ENCODE measurements at regions not wholly inside any gene's neighbourhood (a gene's known extent, or its start where the extent isn't known, plus 50 kb on each side); places are given as distances from the start of the nearest gene placed in this dataset.
"Not testable (repeated sequence)": the region's sequence is repeated elsewhere in the genome, so short reads cannot be mapped to it uniquely, and the experiment has no call there.

DNA sequence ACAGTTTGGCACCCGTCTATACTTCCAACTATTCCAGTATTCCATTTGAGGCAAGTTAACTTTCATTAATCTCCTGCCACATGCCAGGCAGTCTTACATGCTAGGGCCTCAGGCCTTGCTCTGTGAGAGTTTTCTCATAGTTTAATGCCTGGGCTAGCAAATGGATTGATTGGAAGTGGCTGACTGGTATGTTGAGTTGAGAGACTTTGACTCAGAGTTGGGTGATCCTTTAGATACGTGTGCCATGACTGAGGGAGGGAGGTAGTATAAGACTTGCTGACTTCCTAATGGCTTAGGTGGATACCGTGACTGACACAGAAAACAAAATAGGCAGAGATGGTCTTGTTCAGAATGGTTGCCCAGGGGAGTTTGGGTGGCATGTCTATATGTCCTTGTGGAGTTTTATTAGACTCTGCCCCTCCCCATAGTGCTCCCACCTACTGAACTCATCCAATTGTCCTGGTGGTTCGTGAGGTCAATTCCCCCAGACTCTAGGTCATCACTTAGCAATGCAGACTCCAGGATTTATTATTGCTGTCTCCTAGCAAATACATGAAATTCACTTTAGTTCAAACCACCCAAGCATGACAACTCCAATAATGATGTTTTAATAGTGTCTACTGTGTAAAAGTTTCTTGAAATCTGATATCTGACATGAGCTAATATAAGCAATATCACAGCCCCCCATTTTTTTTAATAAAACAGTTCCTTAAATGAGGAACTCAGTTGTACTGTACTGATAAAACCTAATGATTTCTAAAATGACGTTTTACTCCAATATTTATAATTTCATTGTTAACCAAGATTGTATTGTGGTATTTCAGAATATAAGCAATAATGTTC, 413.9 kb upstream of the MDFIC2 start:
- Mint-ChIP-seq H3K27ac (no peak overlapping the region), H3K4me1 (ENCODE audit: low read depth) (no peaks in the 10 kb centered on the region), H3K27me3 (ENCODE audit: low read depth) (peaks cover 9% of the 10 kb centered on the region), H3K36me3 (ENCODE audit: low read depth) (no peaks in the 10 kb centered on the region), H3K9me3 (no peaks in the 10 kb centered on the region), H3K4me3 (no peak overlapping the region)

GRCh38 chr3:70722018-70722417, 409.6 kb upstream of the MDFIC2 start:
- Mint-ChIP-seq H3K4me3 (no peak overlapping the region), H3K36me3 (ENCODE audit: low read depth) (no peaks in the 10 kb centered on the region), H3K4me1 (ENCODE audit: low read depth) (no peaks in the 10 kb centered on the region), H3K27me3 (ENCODE audit: low read depth) (peaks cover 5% of the 10 kb centered on the region), H3K9me3 (no peaks in the 10 kb centered on the region), H3K27ac (no peak overlapping the region)

DNA sequence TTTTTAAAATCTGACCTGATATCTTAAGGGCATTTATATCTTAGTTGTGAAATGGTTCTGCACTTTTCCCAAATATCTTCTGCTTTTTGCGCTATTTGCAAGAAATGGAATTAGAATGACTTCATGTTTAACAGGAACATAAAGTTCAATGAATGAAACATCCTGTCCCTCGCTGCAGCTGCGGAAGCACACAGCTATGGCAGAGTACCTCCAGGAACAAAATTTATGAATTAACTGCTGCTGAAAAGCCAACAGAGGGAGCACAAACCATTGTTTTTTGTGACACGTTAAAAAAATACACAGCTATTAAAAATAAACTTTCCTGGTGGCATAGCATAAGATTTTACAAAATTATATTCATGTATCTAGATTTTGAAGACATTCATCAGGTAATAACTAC, 404.4 kb upstream of the MDFIC2 start:
- Mint-ChIP-seq H3K4me1 (ENCODE audit: low read depth) (no peaks in the 10 kb centered on the region), H3K9me3 (peaks cover 20% of the 10 kb centered on the region), H3K4me3 (no peak overlapping the region), H3K36me3 (ENCODE audit: low read depth) (no peaks in the 10 kb centered on the region), H3K27me3 (ENCODE audit: low read depth) (no peaks in the 10 kb centered on the region), H3K27ac (no peak overlapping the region)

GRCh38 chr3:70712449-70713082, 400.1 kb upstream of the MDFIC2 start:
- Mint-ChIP-seq H3K36me3 (ENCODE audit: low read depth) (peaks cover 3% of the 10 kb centered on the region), H3K4me3 (no peak overlapping the region), H3K27ac (no peak overlapping the region), H3K27me3 (ENCODE audit: low read depth) (no peaks in the 10 kb centered on the region), H3K4me1 (ENCODE audit: low read depth) (no peaks in the 10 kb centered on the region), H3K9me3 (peaks cover 26% of the 10 kb centered on the region)

DNA sequence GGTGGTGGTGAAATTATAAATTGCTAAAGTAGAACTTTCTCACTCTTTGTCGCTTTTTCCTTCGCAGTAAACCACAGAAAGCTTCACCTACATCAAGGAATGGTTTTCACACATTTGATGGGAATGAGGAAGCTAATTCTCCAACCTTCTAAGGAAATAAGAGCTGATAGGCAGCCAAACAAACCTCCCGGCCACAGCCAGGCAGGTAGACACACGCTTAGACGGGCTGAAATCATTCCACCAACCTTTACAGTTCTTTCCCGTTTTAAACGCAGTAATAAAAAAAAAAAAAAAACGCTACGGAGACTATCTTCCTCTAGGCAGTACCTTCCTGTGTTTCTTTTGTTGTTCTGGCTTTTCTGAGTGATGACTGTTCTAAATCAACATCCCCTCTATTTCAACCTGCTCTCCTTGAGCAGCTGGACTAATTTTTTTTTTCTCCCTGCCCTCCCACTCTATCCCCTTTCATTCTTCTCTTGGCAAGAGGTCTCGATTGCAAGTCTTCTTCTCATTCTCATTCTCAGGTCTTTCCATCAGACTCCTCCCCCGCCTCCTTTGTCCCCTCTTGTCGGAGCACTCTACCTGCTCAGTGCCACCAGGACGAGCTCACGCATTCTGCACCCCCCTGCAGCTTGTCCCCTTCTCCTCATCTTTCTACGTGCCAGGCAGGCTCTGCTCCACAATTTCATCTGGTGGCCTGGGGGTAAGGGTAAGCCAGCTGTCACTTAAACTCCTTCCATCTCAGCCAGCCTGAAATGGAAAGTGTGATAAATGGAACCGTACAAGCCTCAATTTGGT, 391.1 kb upstream of the MDFIC2 start:
- Mint-ChIP-seq H3K27me3 (ENCODE audit: low read depth) (peaks cover 4% of the 10 kb centered on the region), H3K36me3 (ENCODE audit: low read depth) (no peaks in the 10 kb centered on the region), H3K9me3 (peaks cover 5% of the 10 kb centered on the region), H3K27ac (peak overlapping the region; percentile 34), H3K4me1 (ENCODE audit: low read depth) (peaks cover 2% of the 10 kb centered on the region), H3K4me3 (no peak overlapping the region)

DNA sequence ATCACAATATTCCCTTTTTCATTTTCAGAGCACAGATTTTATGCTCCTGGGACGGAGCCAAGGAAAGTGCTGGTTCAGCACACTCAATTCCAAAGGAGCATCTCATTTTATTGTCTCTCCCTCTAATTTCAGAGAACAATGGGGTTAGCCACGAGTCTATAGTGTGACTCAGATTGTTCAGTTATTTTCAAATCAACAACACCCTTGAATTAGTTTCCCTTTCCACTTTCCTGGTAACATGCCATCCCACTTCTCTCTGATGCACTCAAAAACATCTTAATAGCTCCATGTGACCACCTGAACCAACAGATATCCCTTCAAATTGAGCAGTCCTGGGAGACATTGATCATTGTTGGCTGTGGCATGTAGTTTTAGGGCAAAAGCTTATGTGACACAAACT, 389.7 kb upstream of the MDFIC2 start:
- Mint-ChIP-seq H3K4me3 (no peak overlapping the region), H3K27ac (no peak overlapping the region), H3K9me3 (peaks cover 5% of the 10 kb centered on the region), H3K4me1 (ENCODE audit: low read depth) (peaks cover 2% of the 10 kb centered on the region), H3K36me3 (ENCODE audit: low read depth) (no peaks in the 10 kb centered on the region), H3K27me3 (ENCODE audit: low read depth) (peaks cover 4% of the 10 kb centered on the region)

DNA sequence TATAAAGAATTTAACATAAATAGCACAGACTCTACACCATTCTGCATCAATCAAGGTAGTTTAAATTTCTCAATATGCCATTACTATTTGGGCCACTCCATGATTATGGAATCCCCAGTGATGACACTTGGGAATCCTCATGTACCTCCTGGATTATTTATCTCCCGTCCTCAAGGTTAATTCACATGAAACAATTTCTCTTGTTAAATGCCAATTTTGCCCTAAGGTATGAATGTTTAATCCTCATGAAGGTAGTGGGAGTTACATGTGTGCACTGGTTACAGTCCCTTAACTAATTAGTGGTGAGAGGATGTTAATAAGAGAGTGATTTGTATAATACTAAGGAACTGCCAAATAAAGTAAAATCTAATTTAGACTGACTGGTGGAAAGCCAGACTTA, 372.3 kb upstream of the MDFIC2 start:
- H3K4me3 Mint-ChIP-seq, result no peak overlapping the region

GRCh38 chr3:70675810-70676209, 363.4 kb upstream of the MDFIC2 start:
- not testable (repeated sequence) for H3K9me3 Mint-ChIP-seq; H3K4me1 Mint-ChIP-seq (ENCODE audit: low read depth); H3K27me3 Mint-ChIP-seq (ENCODE audit: low read depth); H3K27ac Mint-ChIP-seq; H3K36me3 Mint-ChIP-seq (ENCODE audit: low read depth); H3K4me3 Mint-ChIP-seq

More for the DNA sequence above, 372.3 kb upstream of the MDFIC2 start:
- H3K27ac Mint-ChIP-seq, result no peak overlapping the region
- H3K36me3 Mint-ChIP-seq (ENCODE audit: low read depth), result no peaks in the 10 kb centered on the region
- H3K4me1 Mint-ChIP-seq (ENCODE audit: low read depth), result no peaks in the 10 kb centered on the region
- H3K27me3 Mint-ChIP-seq (ENCODE audit: low read depth), result peaks cover 4% of the 10 kb centered on the region
- H3K9me3 Mint-ChIP-seq, result peaks cover 4% of the 10 kb centered on the region

- no peaks in the 10 kb centered on the region for H3K27me3 Mint-ChIP-seq (ENCODE audit: low read depth)
- H3K4me1 Mint-ChIP-seq (ENCODE audit: low read depth), result no peaks in the 10 kb centered on the region
- no peaks in the 10 kb centered on the region for H3K9me3 Mint-ChIP-seq
- H3K27ac Mint-ChIP-seq, result no peak overlapping the region
- H3K4me3 Mint-ChIP-seq, result no peak overlapping the region
- H3K36me3 Mint-ChIP-seq (ENCODE audit: low read depth), result no peaks in the 10 kb centered on the region
Measured at GRCh38 chr3:70658513-70659310, 346.3 kb upstream of the MDFIC2 start.

DNA sequence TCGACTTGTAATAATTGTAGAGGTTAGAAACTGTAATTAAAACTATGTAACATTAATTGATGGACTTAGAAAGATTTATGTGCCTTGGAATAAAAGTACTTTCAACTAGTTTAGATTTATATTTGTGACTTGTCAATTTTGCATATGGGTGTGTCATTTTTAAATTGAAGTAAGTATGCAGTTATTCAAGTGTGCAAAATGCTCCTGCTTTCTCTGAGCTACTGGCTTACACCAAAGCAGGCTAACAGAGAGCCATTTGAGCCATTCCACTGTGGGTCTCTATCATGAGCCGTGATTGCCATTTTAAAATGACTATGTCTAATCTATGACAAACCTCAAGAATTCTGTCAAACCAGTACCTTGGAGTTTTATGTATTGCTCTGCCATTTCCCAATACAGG, 345.0 kb upstream of the MDFIC2 start:
- no peak overlapping the region for H3K4me3 Mint-ChIP-seq
- H3K27ac Mint-ChIP-seq, result no peak overlapping the region
- H3K36me3 Mint-ChIP-seq (ENCODE audit: low read depth), result no peaks in the 10 kb centered on the region
- H3K27me3 Mint-ChIP-seq (ENCODE audit: low read depth), result no peaks in the 10 kb centered on the region
- no peaks in the 10 kb centered on the region for H3K4me1 Mint-ChIP-seq (ENCODE audit: low read depth)
- H3K9me3 Mint-ChIP-seq, result no peaks in the 10 kb centered on the region

- Mint-ChIP-seq H3K4me1 (ENCODE audit: low read depth) (no peaks in the 10 kb centered on the region), H3K27me3 (ENCODE audit: low read depth) (no peaks in the 10 kb centered on the region), H3K9me3 (no peaks in the 10 kb centered on the region), H3K4me3 (no peak overlapping the region), H3K36me3 (ENCODE audit: low read depth) (no peaks in the 10 kb centered on the region), H3K27ac (no peak overlapping the region)
Measured at GRCh38 chr3:70647823-70648222, 335.4 kb upstream of the MDFIC2 start.

DNA sequence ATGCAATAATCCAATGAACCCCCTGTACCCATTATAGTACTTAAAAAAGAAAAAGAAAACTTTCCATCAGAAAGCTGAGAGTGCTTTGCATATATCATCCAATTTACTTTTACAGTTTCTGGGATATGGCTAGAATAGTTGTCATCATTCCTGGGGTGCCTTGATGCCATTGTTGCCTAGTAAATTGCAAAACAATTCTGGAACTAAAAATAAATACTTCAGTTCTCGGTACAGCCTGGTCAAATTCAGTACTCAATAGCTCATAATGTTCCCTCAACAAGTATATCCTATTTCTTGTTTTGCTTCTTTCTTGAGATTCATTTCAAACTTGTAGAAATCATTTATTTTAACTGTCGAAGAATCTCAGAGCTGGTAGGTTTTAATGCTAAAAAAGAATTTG, 334.7 kb upstream of the MDFIC2 start:
- H3K27me3 Mint-ChIP-seq (ENCODE audit: low read depth), result no peaks in the 10 kb centered on the region
- no peaks in the 10 kb centered on the region for H3K36me3 Mint-ChIP-seq (ENCODE audit: low read depth)
- H3K9me3 Mint-ChIP-seq, result no peaks in the 10 kb centered on the region
- no peaks in the 10 kb centered on the region for H3K4me1 Mint-ChIP-seq (ENCODE audit: low read depth)
- no peak overlapping the region for H3K27ac Mint-ChIP-seq
- no peak overlapping the region for H3K4me3 Mint-ChIP-seq

DNA sequence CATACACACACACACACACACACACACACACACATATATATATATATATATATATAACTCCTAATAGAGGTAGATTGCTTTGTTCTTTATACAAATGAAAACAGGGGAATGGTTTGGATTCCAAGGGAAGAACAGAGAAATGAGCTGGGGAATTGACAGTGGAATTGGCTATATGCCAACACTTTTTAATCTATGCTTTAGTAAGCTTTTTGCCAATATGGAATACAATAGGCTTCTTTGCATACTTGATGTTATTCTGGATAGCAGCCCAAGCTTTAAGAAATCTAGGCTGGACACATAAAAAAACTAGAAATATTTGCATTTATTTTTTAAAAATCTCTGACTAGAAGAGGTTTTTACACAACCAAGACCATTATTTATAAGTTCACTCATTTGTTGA, 334.2 kb upstream of the MDFIC2 start:
- Mint-ChIP-seq H3K27me3 (ENCODE audit: low read depth) (no peaks in the 10 kb centered on the region), H3K4me1 (ENCODE audit: low read depth) (no peaks in the 10 kb centered on the region), H3K4me3 (no peak overlapping the region)

DNA sequence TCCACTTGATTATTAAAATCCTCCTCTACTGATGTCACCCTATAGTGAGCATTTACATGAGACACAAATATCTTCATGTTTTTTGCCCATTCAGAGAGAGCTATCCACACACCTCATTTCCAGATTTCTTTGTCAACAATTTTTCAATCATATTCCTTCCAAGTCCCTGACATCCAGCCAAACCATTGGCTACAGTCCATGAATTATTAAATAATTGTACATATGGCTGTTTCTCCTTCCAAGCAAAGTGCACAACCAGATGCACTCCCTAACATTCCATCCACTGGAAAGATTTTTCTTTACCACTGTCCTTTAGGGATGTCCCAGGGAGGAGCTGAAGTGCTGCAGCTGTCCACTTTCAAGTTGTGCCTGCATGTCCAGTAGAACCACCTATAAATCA, 328.0 kb upstream of the MDFIC2 start:
- no peak overlapping the region for H3K4me3 Mint-ChIP-seq
- H3K27me3 Mint-ChIP-seq (ENCODE audit: low read depth), result no peaks in the 10 kb centered on the region

More for the DNA sequence above, 334.2 kb upstream of the MDFIC2 start:
- Mint-ChIP-seq H3K9me3 (no peaks in the 10 kb centered on the region), H3K36me3 (ENCODE audit: low read depth) (no peaks in the 10 kb centered on the region), H3K27ac (no peak overlapping the region)

More for the DNA sequence above, 328.0 kb upstream of the MDFIC2 start:
- Mint-ChIP-seq H3K27ac (no peak overlapping the region), H3K4me1 (ENCODE audit: low read depth) (no peaks in the 10 kb centered on the region), H3K36me3 (ENCODE audit: low read depth) (no peaks in the 10 kb centered on the region), H3K9me3 (no peaks in the 10 kb centered on the region)
